Right hindlimb (tissue), 1 donor: ENCODE measurements at regions not wholly inside any gene's neighbourhood (a gene's known extent, or its start where the extent isn't known, plus 50 kb on each side); places are given as distances from the start of the nearest gene placed in this dataset.

ENCODE experiments used
- DNase-seq: peaks from one replicate; pipeline ENCODE4 v3.0.0-alpha.2; 2018

DNA sequence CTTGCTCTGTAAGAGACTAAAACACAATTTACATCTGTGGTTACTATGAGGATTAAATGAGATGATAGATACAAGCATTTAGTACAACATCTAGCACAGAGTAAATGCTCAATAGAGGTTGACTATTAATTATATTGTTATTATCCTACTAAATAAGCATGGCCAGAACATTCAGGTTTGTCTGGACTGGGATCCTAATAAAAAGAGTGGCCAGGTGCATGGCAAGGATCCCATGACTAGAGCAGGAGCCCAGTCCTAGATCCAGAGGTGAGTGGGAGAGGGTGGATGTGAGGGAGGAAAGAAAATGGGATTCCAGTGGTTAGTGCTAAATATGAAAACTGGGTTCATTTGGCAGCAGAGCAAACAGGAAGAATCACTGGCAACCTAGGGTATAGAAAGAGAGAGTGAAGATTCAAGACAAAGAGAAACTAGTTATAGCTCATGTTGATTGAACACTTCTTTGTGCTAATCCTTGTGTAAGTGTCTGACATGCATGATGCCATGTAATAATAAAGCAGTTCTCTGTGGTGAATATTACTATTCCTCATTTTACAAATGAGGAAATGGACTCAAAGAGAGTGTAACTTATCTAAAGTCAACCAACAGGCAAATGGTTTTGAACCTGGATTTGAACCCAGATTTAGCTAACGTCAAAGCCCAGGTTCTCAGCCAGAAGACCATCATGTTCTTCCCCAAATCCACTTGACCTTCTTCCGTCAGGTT is 71.1 kb upstream of the FGGY start:
- no peak for DNase-seq

DNA sequence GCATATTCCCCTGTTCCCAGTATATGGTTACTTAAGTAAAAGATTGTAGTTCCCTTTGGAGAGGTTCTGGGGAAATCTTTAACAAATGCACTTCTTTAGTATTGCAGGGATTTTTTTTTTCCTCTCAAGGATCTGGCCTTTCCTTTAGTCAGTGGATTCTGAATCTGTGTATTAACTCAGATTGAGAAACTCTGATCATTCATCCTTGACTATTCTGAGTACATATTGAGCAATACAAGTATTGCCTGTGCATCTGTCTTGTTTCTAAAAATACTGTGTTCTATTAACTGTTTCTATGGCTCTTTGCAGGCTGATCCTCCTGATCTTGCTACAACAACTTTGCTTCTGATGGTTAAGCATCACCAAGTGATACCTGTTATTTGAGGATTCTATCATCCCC is 67.8 kb upstream of the FGGY start:
- DNase-seq = no peak

DNA sequence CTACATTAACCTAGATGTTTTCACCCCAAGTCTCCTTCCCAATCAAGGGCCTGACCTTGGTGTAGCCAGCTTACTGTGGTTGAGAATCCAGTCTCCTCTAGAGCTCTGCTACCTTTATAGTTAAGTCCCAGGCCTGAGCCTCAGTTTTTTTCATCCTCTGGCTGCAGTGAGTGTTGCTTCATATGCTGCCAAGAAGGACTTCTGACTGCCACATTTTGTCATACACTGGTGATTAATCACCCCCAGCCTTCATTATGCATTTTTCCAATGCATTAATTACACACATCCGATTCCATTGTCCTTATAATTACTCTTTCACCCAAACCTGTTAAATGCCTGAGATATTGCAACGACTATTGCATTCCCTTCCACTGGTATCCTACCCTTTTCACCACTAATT is 66.3 kb upstream of the FGGY start:
- no peak for DNase-seq

DNA sequence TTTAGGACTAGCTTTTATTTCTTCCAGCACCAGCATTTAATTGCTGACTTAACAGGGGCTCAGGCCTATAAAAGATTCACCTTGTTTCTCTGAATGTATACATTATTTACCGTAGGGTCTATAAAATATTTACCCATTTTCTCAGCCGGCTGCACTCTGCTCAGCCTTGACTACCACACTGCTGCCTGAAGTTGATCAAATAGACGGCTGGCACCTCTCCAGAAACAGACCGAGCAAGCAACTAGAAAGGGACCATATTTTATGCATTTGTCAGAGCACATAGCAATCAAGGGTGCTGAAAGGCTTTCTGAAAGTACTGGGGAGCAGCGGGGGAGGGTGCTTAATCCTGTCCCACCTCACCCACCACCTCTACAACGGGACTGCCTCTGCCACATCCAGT is 64.7 kb upstream of the FGGY start:
- DNase-seq = no peak

DNA sequence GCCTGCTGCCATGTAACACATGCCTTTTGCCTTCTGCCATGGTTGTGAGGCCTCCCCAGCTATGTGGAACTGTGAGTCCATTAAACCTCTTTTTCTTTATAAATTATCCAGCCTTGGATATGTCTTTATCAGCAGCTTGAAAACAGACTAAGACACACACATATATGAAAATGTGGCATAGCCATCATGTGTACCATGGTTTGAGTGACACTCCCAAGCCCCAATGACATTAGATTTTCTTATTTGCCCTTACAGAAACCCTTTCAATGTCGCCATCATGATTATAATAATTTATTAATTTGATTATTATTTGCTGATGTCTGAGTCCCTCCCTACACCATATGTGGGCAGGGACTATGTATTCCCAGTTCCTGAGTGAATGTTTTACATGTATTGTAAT is 63.5 kb upstream of the FGGY start:
- no peak for DNase-seq

DNA sequence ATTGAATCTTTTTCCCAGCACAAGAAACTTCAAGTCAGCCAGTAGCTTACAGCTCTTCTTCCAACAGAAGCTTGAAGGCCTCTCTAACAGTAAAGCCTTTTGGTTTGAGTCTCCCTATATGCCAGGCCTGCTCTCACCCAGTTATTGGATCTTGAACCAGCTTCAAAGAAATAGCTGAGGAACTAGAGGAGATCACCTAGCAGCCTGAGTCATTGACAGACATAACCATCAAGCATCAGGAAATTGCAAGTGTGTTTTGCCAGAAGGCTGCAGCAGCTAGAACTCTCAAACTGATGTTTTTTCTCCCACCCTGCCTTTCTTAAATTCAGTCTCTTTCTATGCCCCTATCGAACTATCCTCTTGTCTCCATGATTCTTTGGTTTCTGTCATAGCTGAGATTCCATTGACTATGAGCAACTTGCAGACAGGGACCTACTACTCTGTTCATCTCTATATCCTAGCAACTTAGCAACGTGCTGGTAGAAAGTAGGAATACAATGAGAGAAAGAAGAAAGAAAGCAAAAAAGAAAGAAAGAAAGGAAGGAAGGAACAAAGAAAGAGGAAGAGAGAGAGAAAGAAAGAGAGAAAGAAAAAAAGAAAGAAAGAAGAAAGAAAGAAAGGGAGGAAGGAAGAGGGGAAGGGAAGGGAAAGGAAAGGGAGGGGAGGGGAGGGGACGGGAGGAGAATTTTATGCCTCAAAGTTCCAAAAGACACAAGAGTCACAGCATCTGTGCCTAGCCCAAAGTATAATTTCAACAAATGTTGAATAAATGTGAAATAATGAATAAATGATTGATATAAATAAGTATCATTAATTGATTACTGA is 60.0 kb upstream of the FGGY start:
- DNase-seq = no peak

DNA sequence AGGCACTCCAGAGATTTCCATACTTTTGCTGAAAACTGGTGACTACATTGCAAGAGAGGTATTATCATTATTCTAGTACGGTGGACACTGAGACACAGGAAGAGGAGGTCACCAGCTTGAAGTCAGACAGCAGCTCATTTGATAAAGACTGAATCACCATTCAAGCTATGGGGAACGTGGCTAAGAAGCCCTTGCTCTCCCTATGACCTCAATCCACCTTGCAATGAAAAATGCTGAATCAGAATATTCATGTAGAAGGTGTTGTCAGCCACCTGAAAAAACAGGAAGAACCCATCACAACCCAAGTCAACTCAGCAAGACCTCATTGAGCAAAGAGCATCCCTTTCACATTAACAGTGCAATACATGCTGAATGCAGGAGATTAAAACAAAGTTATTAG is 59.0 kb upstream of the FGGY start:
- DNase-seq = no peak

DNA sequence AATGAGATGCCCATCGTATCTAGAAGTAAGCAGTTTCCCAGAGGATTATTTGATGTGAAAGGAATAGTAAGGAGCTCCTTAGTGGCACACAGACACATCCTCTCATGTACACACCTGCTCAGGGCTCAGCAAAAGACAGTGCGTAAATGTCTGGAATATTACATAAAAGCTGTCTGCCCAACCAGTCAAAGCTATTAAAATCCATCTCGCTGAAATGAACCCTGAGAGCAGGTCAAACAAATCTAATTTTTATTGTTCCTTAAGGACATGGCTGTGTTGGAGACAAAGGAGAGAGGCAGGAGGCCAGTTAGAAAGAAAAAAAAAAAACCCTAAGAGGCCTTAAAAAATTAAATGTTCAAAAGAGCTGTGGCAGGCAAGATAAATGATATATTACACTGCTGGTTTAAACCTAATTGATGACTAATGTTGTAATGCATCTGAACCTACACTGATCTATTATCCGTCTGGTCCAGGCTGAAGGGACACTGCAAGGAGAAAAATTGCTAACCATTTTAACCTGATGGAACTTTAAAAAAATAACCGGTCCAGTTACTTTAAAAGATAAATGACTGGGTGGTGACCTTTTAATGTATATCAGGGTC is 58.5 kb upstream of the FGGY start:
- no peak for DNase-seq

DNA sequence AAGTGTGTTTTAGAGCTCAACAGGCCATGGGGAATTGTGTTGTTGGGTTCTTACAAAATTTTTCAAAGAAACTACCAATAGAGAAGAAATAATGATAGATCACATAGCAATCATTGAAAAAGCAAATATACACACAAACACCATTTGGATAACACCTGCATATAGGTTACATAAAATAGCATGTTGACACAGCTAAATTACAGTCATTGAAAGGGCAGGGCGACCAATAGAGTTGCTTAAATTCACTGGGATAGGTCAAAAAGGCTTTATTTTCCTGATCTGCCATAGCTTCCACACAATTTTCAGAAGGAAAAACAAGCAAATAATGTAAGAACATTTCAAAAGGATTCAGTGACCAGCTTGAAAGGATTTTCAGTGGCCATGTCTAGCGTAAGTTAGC is 57.9 kb upstream of the FGGY start:
- no peak for DNase-seq

DNA sequence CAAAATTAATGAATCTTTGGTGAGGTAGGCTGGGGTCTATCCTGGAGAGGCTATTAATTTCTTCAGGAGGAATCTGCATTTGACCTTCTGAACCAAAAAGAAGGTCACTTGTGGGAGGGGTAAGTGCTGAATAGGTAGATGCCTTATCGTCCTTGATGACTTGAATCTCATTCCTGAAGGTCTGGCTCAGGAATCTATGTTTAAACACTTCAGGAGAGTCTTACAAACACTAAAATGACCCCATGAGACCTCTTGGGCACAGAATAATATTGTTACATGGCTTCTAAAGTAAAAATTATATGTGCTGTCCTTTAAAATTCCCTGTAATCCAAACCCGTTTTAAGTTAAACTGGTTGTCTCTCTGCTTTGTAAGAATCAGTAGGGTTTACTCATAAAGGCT is 55.0 kb upstream of the FGGY start:
- no peak for DNase-seq

DNA sequence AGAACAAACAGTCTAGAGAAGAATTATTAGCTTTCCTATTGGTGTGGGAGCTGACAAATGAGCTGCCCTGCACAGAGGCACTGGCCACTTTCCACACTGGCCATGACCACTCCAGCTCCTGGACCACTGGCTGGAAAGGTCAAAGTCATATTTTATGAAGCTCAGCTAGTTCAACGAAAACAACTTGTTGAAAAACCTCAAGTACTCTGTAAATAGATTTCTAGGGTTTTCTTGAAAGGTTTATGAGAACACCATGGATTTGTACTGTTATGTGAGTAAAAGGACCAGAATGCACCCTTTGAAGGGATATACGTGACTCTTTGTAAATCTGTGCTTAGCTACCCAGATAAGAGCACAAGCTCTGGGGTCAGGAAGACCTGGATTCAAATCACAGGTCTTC is 54.5 kb upstream of the FGGY start:
- no peak for DNase-seq

DNA sequence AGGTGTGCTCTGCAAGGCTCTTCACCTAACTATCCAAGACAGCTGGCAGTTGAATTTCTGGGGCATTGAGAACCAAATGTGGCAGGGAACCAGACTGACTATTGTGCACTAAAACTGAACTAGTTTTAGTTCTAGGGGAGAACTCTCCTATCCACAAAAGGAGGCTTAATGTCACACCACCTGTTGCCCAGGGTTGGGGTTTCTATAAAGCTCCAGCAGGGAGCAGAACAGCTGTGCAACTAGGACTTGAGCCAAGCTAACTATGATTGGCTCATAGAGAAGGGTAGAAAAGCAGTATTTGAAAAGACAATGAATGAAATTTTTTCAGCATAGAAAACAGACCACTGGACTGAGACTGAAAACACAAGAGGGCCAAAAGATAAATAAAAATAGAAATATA is 53.3 kb upstream of the FGGY start:
- peak; percentile 35 for DNase-seq

DNA sequence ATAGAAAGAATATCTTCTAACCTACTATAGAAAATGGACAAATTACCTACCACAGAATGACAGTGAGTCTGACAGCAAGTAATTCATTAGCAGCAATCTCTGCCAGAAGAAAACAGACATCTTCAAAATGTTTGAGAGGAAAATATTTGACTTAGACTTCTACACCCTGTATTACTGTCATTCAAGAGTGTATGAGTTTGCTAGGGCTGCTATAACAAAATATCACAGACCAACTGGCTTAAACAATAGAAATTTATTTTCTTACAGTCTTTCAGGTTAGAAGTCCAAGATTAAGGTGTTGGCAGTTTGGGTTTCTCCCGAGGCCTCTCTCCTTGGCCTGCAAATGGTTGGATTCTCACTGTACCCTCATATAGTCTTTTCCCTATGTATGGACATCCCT is 52.9 kb upstream of the FGGY start:
- DNase-seq = no peak

DNA sequence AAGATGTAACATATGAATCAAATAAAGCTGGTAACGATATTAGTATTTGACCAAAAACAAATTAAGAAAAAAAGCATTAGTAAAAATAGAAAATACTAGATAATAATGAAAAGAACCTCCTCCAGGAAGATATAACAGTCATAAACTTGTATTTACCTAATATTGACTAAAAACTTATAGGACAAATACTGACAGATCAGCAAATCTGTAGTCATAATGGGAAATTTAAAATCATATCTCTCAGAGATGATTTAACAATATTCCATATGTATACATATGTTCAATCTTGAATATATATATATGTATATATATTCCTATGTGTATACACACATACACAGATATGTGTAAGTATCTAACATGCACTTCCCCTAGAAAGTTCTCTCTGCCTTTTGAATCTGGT is 52.0 kb upstream of the FGGY start:
- DNase-seq = no peak
